ENCODE measurements at regions not wholly inside any gene's neighbourhood (a gene's known extent, or its start where the extent isn't known, plus 50 kb on each side); places are given as distances from the start of the nearest gene placed in this dataset.
"Not testable (repeated sequence)": the region's sequence is repeated elsewhere in the genome, so short reads cannot be mapped to it uniquely, and the experiment has no call there.

- peak; percentile 51 for DNase-seq
These were observed 62.6 kb upstream of the CDR2 start for GRCh38 chr16:22436823-22437652.

- DNase-seq, result not testable (repeated sequence)
These were observed 62.0 kb upstream of the CDR2 start for GRCh38 chr16:22436326-22436822.

GRCh38 chr16:22431314-22431713 is 56.9 kb upstream of the CDR2 start:
- DNase-seq, result not testable (repeated sequence)

- DNase-seq, result no peak
These were observed 54.2 kb upstream of the CDR2 start for GRCh38 chr16:22428654-22429053.

- DNase-seq, result no peak
These were observed 53.1 kb upstream of the CDR2 start for GRCh38 chr16:22427556-22427955.

- no peak for DNase-seq
These were observed 51.4 kb upstream of the CDR2 start for GRCh38 chr16:22425847-22426246.

GRCh38 chr16:22425036-22425801 is 50.8 kb upstream of the CDR2 start:
- peak; percentile 92 for DNase-seq

- no peak for DNase-seq
These were observed 49.9 kb upstream of the CDR2 start for GRCh38 chr16:22424161-22424937.
